ENCODE measurements at regions not wholly inside any gene's neighbourhood (a gene's known extent, or its start where the extent isn't known, plus 50 kb on each side); places are given as distances from the start of the nearest gene placed in this dataset.
A peak's percentile ranks its signal among the peaks of the same experiment; 100 is the strongest.
"Not testable (repeated sequence)": the region's sequence is repeated elsewhere in the genome, so short reads cannot be mapped to it uniquely, and the experiment has no call there.

GRCh38 chr7:82507365-82507975 lies 63.9 kb upstream of the CACNA2D1 start:
- peak in 5 of 10 donors; percentile 3 to 83 (median 19) for DNase-seq
- intact Hi-C loops (cut with DNase I), result no loop called here

GRCh38 chr7:82506702-82507101 lies 63.1 kb upstream of the CACNA2D1 start:
- intact Hi-C loops (cut with DNase I), result no loop called here
- DNase-seq, result peak; percentile 36 to 95 (median 68)

GRCh38 chr7:82506208-82506607 lies 62.6 kb upstream of the CACNA2D1 start:
- no peak for DNase-seq
- intact Hi-C loops (cut with DNase I), result no loop called here

GRCh38 chr7:82501346-82501745 lies 57.8 kb upstream of the CACNA2D1 start:
- intact Hi-C loops (cut with DNase I), result no loop called here
- DNase-seq, result no peak

- intact Hi-C loops (cut with DNase I), result not testable (repeated sequence)
These were observed 56.0 kb upstream of the CACNA2D1 start for GRCh38 chr7:82499546-82499945.

GRCh38 chr7:82494420-82494819 lies 50.8 kb upstream of the CACNA2D1 start:
- no peak for DNase-seq
- intact Hi-C loops (cut with DNase I), result no loop called here

More at GRCh38 chr7:82499546-82499945, 56.0 kb upstream of the CACNA2D1 start:
- DNase-seq, result peak in 1 of 10 donors; percentile 72

Data from posterior cingulate gyrus (tissue), 11 donors.